ENCODE measurements at regions not wholly inside any gene's neighbourhood (a gene's known extent, or its start where the extent isn't known, plus 50 kb on each side); places are given as distances from the start of the nearest gene placed in this dataset.

GRCh38 chr2:217332866-217333265, 473.0 kb upstream of the TNP1 start:
- TF ChIP-seq SP1 (IDR thresholded peaks at IDR 0.05) (no peak), CTBP1 (IDR thresholded peaks at IDR 0.05; ENCODE audit: borderline replicate concordance) (no peak), BHLHE40 (IDR thresholded peaks at IDR 0.05; ENCODE audit: borderline replicate concordance) (no peak), ELF4 (IDR thresholded peaks at IDR 0.05) (no peak), FOXM1 (IDR thresholded peaks at IDR 0.05; ENCODE audit: borderline replicate concordance) (no peak), PKNOX1 (IDR thresholded peaks at IDR 0.05) (no peak), SUZ12 (IDR thresholded peaks at IDR 0.05) (no peak), FOXK2 (IDR thresholded peaks at IDR 0.05) (no peak), TARDBP (IDR thresholded peaks at IDR 0.05) (no peak), ARNT (IDR thresholded peaks at IDR 0.05) (no peak)

All from HEK293T (cell line).